GM10266 (cell line): ENCODE measurements at regions not wholly inside any gene's neighbourhood (a gene's known extent, or its start where the extent isn't known, plus 50 kb on each side); places are given as distances from the start of the nearest gene placed in this dataset.

Experiments used
- DNase-seq: peaks from one replicate; pipeline ENCODE4 v3.0.0; 2012; ENCODE audit errors: extremely low spot score
- CTCF ChIP-seq: IDR thresholded peaks from 2 replicates; pipeline ENCODE4 v1.5.1; 2012; ENCODE audit warnings: mild to moderate bottlenecking, low read depth; ENCODE audit not compliant: control insufficient read depth, insufficient read depth; ENCODE audit errors: missing control alignments

GRCh38 chr5:6885581-6885980, 172.3 kb downstream of the TENT4A start:
- no peak for DNase-seq
- no peak for TF ChIP-seq CTCF

- TF ChIP-seq CTCF, result no peak
- no peak for DNase-seq
These were observed 173.6 kb downstream of the TENT4A start for GRCh38 chr5:6886866-6887265.

- no peak for TF ChIP-seq CTCF
- DNase-seq, result no peak
These were observed 175.8 kb downstream of the TENT4A start for GRCh38 chr5:6889030-6889429.

- no peak for DNase-seq
- no peak for TF ChIP-seq CTCF
These were observed 186.0 kb downstream of the TENT4A start for GRCh38 chr5:6899221-6899620.

- no peak for DNase-seq
- no peak for TF ChIP-seq CTCF
These were observed 187.3 kb downstream of the TENT4A start for GRCh38 chr5:6900247-6901227.

GRCh38 chr5:6902094-6902493, 188.9 kb downstream of the TENT4A start:
- TF ChIP-seq CTCF, result no peak
- no peak for DNase-seq

- TF ChIP-seq CTCF, result no peak
- no peak for DNase-seq
These were observed 189.4 kb downstream of the TENT4A start for GRCh38 chr5:6902597-6902996.
